H1 (cell line): ENCODE measurements at regions not wholly inside any gene's neighbourhood (a gene's known extent, or its start where the extent isn't known, plus 50 kb on each side); places are given as distances from the start of the nearest gene placed in this dataset.

Source experiments
- CTCF ChIA-PET: fragments of 300-600 bp; sonication (Branson Sonifier 250); formaldehyde crosslinking; loops from one replicate; lab custom pipeline; 2021; ENCODE audit not compliant: partially characterized antibody; lab: Charles Lee
- POLR2A ChIA-PET: fragments of 300-600 bp; sonication (Branson Sonifier 250); formaldehyde crosslinking; loops from one replicate; lab custom pipeline; 2021; ENCODE audit warnings: inconsistent platforms; ENCODE audit not compliant: partially characterized antibody; lab: Charles Lee
- DNase-seq, 2 experiments: peaks; one replicate each; pipeline versions ENCODE4 v3.0.0 to v3.0.0-alpha.2; 2010 to 2022; ENCODE audit warnings: low spot score in 2 of 2, low read depth in 1 of 2, mixed read lengths in 1 of 2
- FAIRE-seq: peaks from 2 replicates; lab custom pipeline; 2011; peaks lifted over from hg19 to GRCh38; lab: Jason Lieb, UNC
- H2AFZ ChIP-seq: 2 replicates; pipeline ENCODE4 v1.8.1; 2012; ENCODE audit warnings: low read length, inconsistent platforms
- H2AK5ac ChIP-seq: 2 replicates; pipeline ENCODE4 v1.6.1; 2013; ENCODE audit warnings: low read depth, low read length
- H2BK120ac ChIP-seq: replicated peaks from 2 replicates; pipeline ENCODE3; 2013; ENCODE audit warnings: low read depth, low read length, inconsistent platforms
- H2BK12ac ChIP-seq: 2 replicates; pipeline ENCODE4 v1.6.1; 2013; ENCODE audit warnings: low read depth, low read length
- H2BK15ac ChIP-seq: 2 replicates; pipeline ENCODE4 v1.6.1; 2013; ENCODE audit warnings: low read length
- H2BK20ac ChIP-seq: 2 replicates; pipeline ENCODE4 v1.6.1; 2013; ENCODE audit warnings: low read length
- H2BK5ac ChIP-seq: 2 replicates; pipeline ENCODE4 v1.6.1; 2013; ENCODE audit warnings: low read depth, low read length
- H3K14ac ChIP-seq: 2 replicates; pipeline ENCODE4 v1.6.1; 2013; ENCODE audit warnings: inconsistent platforms; ENCODE audit not compliant: insufficient read length
- H3K18ac ChIP-seq: 2 replicates; pipeline ENCODE4 v1.6.1; 2013; ENCODE audit warnings: low read length; ENCODE audit errors: extremely low read depth
- H3K23ac ChIP-seq: 2 replicates; pipeline ENCODE4 v1.6.1; 2013; ENCODE audit warnings: inconsistent platforms; ENCODE audit not compliant: insufficient read length
- H3K23me2 ChIP-seq: 2 replicates; pipeline ENCODE4 v1.6.1; 2013; ENCODE audit warnings: low read depth, low read length
- H3K27ac ChIP-seq: 2 replicates; pipeline ENCODE4 v1.6.1; 2011; ENCODE audit warnings: low read depth, low read length, inconsistent platforms
- H3K27me3 ChIP-seq, 4 experiments: replicated peaks in 1 of 4; 1 replicate in 1 of 4; 2 replicates in 3 of 4; pipeline versions ENCODE4 v1.6.1 to v1.8.1; 2011 to 2013; ENCODE audit warnings: low read length in 3 of 4, mild to moderate bottlenecking in 3 of 4, inconsistent platforms in 2 of 4, mixed read lengths in 2 of 4, moderate library complexity in 1 of 4; ENCODE audit not compliant: control insufficient read depth in 3 of 4, insufficient read depth in 3 of 4; ENCODE audit errors: extremely low read depth in 1 of 4
- H3K36me3 ChIP-seq, 4 experiments: 2 replicates each; pipeline versions ENCODE4 v1.6.1 to v1.8.1; 2011 to 2013; ENCODE audit warnings: mild to moderate bottlenecking in 4 of 4, low read length in 3 of 4, moderate library complexity in 2 of 4, control low read depth in 1 of 4, inconsistent platforms in 1 of 4; ENCODE audit not compliant: insufficient read depth in 4 of 4, control insufficient read depth in 2 of 4
- H3K4ac ChIP-seq: replicated peaks from 2 replicates; pipeline ENCODE3; 2013; ENCODE audit warnings: low read length, low read depth, mixed read lengths, inconsistent platforms; ENCODE audit not compliant: insufficient read length
- H3K4me1 ChIP-seq, 4 experiments: replicated peaks in 1 of 4; 1 replicate in 1 of 4; 2 replicates in 3 of 4; pipeline versions ENCODE4 v1.6.1 to v1.8.1; 2011 to 2013; ENCODE audit warnings: low read length in 3 of 4, inconsistent platforms in 2 of 4, mixed read lengths in 1 of 4; ENCODE audit not compliant: insufficient read depth in 4 of 4, control insufficient read depth in 3 of 4
- H3K4me2 ChIP-seq, 2 experiments: 2 replicates each; pipeline versions ENCODE4 v1.6.1 to v1.8.1; 2011 to 2013; ENCODE audit warnings: low read depth in 2 of 2, low read length in 2 of 2, control low read depth in 1 of 2, inconsistent platforms in 1 of 2, mild to moderate bottlenecking in 1 of 2; ENCODE audit not compliant: insufficient read depth in 1 of 2
- H3K4me3 ChIP-seq, 4 experiments: fragments of 200-600, 300-600 bp in 1 of 4; sonication (generic), shearing (Covaris generic), sonication (Bioruptor Twin) in 1 of 4; 2 replicates each; pipeline versions ENCODE4 v1.5.1 to v1.8.1; 2011 to 2016; ENCODE audit warnings: low read length in 4 of 4, low read depth in 3 of 4, control low read depth in 2 of 4, inconsistent platforms in 2 of 4, mild to moderate bottlenecking in 2 of 4, mixed read lengths in 1 of 4, moderate library complexity in 1 of 4; ENCODE audit not compliant: insufficient read depth in 2 of 4; ENCODE audit errors: extremely low read depth in 1 of 4
- H3K56ac ChIP-seq: replicated peaks from 2 replicates; pipeline ENCODE3; 2013; ENCODE audit warnings: low read depth, mild to moderate bottlenecking, mixed read lengths, low read length, inconsistent platforms; ENCODE audit not compliant: insufficient read length
- H3K79me1 ChIP-seq: 2 replicates; pipeline ENCODE4 v1.6.1; 2013; ENCODE audit warnings: low read depth, low read length, control low read depth
- H3K79me2 ChIP-seq, 2 experiments: 2 replicates each; pipeline versions ENCODE4 v1.6.1 to v1.8.1; 2012 to 2013; ENCODE audit warnings: low read length in 2 of 2, mild to moderate bottlenecking in 2 of 2, inconsistent platforms in 1 of 2; ENCODE audit not compliant: insufficient read depth in 2 of 2, control insufficient read depth in 1 of 2
- H3K9ac ChIP-seq, 4 experiments: replicated peaks in 1 of 4; 1 replicate in 1 of 4; 2 replicates in 3 of 4; pipeline versions ENCODE4 v1.6.1 to v1.8.1; 2011 to 2013; ENCODE audit warnings: low read depth in 3 of 4, low read length in 3 of 4, control low read depth in 2 of 4, mild to moderate bottlenecking in 2 of 4, moderate library complexity in 2 of 4, inconsistent platforms in 1 of 4; ENCODE audit errors: extremely low read depth in 1 of 4
- H3K9me3 ChIP-seq, 2 experiments: 2 replicates each; pipeline versions ENCODE4 v1.6.1 to v1.8.1; 2012 to 2013; ENCODE audit warnings: mild to moderate bottlenecking in 2 of 2, moderate library complexity in 2 of 2, control low read depth in 1 of 2, inconsistent platforms in 1 of 2, low read depth in 1 of 2, low read length in 1 of 2, mixed read lengths in 1 of 2; ENCODE audit not compliant: insufficient read depth in 2 of 2
- H4K20me1 ChIP-seq, 2 experiments: replicated peaks in 1 of 2; 2 replicates each; pipeline versions ENCODE3 to v1.8.1; 2011 to 2013; ENCODE audit warnings: inconsistent platforms in 2 of 2, low read length in 2 of 2, mild to moderate bottlenecking in 1 of 2; ENCODE audit not compliant: insufficient read depth in 2 of 2, control insufficient read depth in 1 of 2
- H4K5ac ChIP-seq: 2 replicates; pipeline ENCODE4 v1.6.1; 2013; ENCODE audit warnings: low read length, low read depth, mixed read lengths, inconsistent platforms; ENCODE audit not compliant: insufficient read length
- H4K8ac ChIP-seq: 2 replicates; pipeline ENCODE4 v1.8.0; 2013; ENCODE audit warnings: mild to moderate bottlenecking, moderate library complexity, low read length, inconsistent platforms; ENCODE audit not compliant: insufficient read depth; ENCODE audit errors: extremely low read depth
- H4K91ac ChIP-seq: replicated peaks from 2 replicates; pipeline ENCODE3; 2013; ENCODE audit warnings: low read length, mixed read lengths, inconsistent platforms; ENCODE audit not compliant: insufficient read length
- ASH2L ChIP-seq: fragments of 200-600, 300-600 bp; sonication (generic); IDR thresholded peaks from one replicate; pipeline ENCODE4 v1.7.1; 2017; ENCODE audit warnings: low read length
- EGR1 ChIP-seq: IDR thresholded peaks from 2 replicates; pipeline ENCODE4 v1.6.1; 2011; ENCODE audit warnings: low read depth, low read length, borderline replicate concordance
- EZH2 ChIP-seq: fragments of 200-600 bp; sonication (generic); IDR thresholded peaks from 2 replicates; pipeline ENCODE4 v1.7.1; 2012; ENCODE audit warnings: low read depth, mild to moderate bottlenecking, moderate library complexity, low read length, inconsistent platforms; ENCODE audit not compliant: severe bottlenecking
- FOSL1 ChIP-seq: IDR thresholded peaks from 2 replicates; pipeline ENCODE4 v1.6.1; 2011; ENCODE audit warnings: mild to moderate bottlenecking, low read depth, low read length, moderate library complexity; ENCODE audit not compliant: insufficient read depth
- GTF2F1 ChIP-seq: IDR thresholded peaks from 2 replicates; pipeline ENCODE4 v1.6.1; 2012; ENCODE audit warnings: low read depth, low read length, improper control_type of control experiment, borderline replicate concordance
- HDAC2 ChIP-seq, 2 experiments: fragments of 300-600 bp in 1 of 2; sonication (generic) in 1 of 2; IDR thresholded peaks; 2 replicates each; pipeline ENCODE4 v1.6.1; 2011 to 2012; ENCODE audit warnings: low read depth in 2 of 2, low read length in 2 of 2, mild to moderate bottlenecking in 2 of 2, moderate library complexity in 2 of 2, borderline replicate concordance in 1 of 2, inconsistent platforms in 1 of 2
- HDAC6 ChIP-seq: IDR thresholded peaks from one replicate; pipeline ENCODE4 v1.7.1; 2012; ENCODE audit warnings: low read depth, mild to moderate bottlenecking, inconsistent platforms, low read length, moderate library complexity
- KDM4A ChIP-seq: IDR thresholded peaks from one replicate; pipeline ENCODE4 v1.7.1; 2012; ENCODE audit warnings: low read depth, mild to moderate bottlenecking, moderate library complexity, low read length, inconsistent platforms; ENCODE audit not compliant: severe bottlenecking
- PHF8 ChIP-seq: fragments of 200-600 bp; sonication (generic); conservative IDR thresholded peaks from 2 replicates; pipeline ENCODE4 v1.7.1; 2012; ENCODE audit warnings: low read depth, mild to moderate bottlenecking, inconsistent platforms, low read length, moderate library complexity
- SRF ChIP-seq: IDR thresholded peaks from 2 replicates; pipeline ENCODE4 v1.6.1; 2011; ENCODE audit warnings: mild to moderate bottlenecking, low read depth, low read length, moderate library complexity
- SUZ12 ChIP-seq: fragments of 200-600 bp; sonication (generic); IDR thresholded peaks from 2 replicates; pipeline ENCODE4 v1.6.1; 2012; ENCODE audit warnings: mild to moderate bottlenecking, inconsistent platforms, low read length, moderate library complexity, mixed read lengths
- YY1 ChIP-seq: IDR thresholded peaks from 2 replicates; pipeline ENCODE4 v1.6.1; 2011; ENCODE audit warnings: low read depth, mild to moderate bottlenecking, low read length
- WGBS, 2 experiments: shearing (Covaris generic) in 1 of 2; methylation state at CpG; one replicate each; pipeline versions ENCODE4 v1.1.6 to v1.1.7; 2013 to 2015; ENCODE audit warnings: low lambda C conversion rate in 2 of 2, mixed read lengths in 2 of 2, inconsistent platforms in 1 of 2, low coverage in 1 of 2, missing lambda C conversion rate in 1 of 2; ENCODE audit not compliant: insufficient replicate concordance in 2 of 2, insufficient coverage in 1 of 2, insufficient read length in 1 of 2; ENCODE audit errors: extremely low coverage in 1 of 2, missing lambda C conversion rate in 1 of 2; 5-methylcytosine and 5-hydroxymethylcytosine counted together
- TF ChIP-seq, protein P1 (sequence below): IDR thresholded peaks from 2 replicates; pipeline ENCODE4 v1.6.1; 2012; ENCODE audit warnings: inconsistent platforms

DNA sequence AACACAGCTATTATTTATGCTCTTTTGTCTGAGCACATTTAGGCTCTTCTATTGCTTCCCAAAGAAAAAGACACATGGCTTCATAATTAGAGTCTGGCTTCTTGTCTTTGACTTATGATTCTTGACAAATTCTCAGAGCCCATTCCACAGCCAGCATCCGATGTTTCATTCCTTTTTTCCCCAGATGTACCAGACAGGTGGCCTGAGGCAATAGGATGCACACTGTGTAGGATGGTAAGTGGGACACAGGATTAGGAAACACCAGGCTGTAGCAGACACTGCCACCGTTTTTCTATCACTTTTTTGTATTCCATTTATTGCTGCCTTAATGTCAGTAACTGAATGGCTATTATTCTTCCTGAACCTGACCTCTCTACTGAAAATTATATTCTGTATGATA, 188.9 kb upstream of the CDIN1 start:
- no peaks in the 10 kb centered on the region for H3K79me1 ChIP-seq
- no peak overlapping the region for H2BK15ac ChIP-seq
- CTCF ChIA-PET = no interaction called here
- H3K23me2 ChIP-seq = no peaks in the 10 kb centered on the region
- DNase-seq = no peak
- no peak overlapping the region for H3K4me3 ChIP-seq
- H3K56ac ChIP-seq = no peak overlapping the region
- H2BK20ac ChIP-seq = no peak overlapping the region
- no peaks in the 10 kb centered on the region for H3K79me2 ChIP-seq
- no peak overlapping the region for H4K8ac ChIP-seq
- no peak overlapping the region for H3K4me2 ChIP-seq
- H4K5ac ChIP-seq = no peak overlapping the region
- H3K14ac ChIP-seq = no peak overlapping the region
- no peak overlapping the region for H2BK120ac ChIP-seq
- H2AK5ac ChIP-seq = no peak overlapping the region
- no peaks in the 10 kb centered on the region for H3K36me3 ChIP-seq
- H3K4me1 ChIP-seq = no peaks in the 10 kb centered on the region
- peaks cover 0 to 1% (median 0%) of the 10 kb centered on the region in 4 experiments; a peak in 1 of 7 replicates for H3K27me3 ChIP-seq
- no peak for FAIRE-seq
- TF ChIP-seq GTF2F1 (no peak), PHF8 (no peak), EZH2 (no peak), SRF (no peak), KDM4A (no peak), ASH2L (no peak), SUZ12 (no peak), FOSL1 (no peak), YY1 (no peak), HDAC2 (IDR thresholded peaks at IDR 0.05; ENCODE audit: borderline replicate concordance in 1 of 2, low read depth in 2 of 2, low read length in 2 of 2) (no peak), HDAC6 (no peak), EGR1 (no peak)
- TF ChIP-seq, protein P1, sequence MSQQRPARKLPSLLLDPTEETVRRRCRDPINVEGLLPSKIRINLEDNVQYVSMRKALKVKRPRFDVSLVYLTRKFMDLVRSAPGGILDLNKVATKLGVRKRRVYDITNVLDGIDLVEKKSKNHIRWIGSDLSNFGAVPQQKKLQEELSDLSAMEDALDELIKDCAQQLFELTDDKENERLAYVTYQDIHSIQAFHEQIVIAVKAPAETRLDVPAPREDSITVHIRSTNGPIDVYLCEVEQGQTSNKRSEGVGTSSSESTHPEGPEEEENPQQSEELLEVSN = no peak
- H2BK12ac ChIP-seq = no peak overlapping the region
- H2AFZ ChIP-seq = no peak overlapping the region
- H3K27ac ChIP-seq = no peak overlapping the region
- WGBS, 2 experiments = 79% methylated on average over 2 of the region's 2 CpGs; no CpG with 5 or more reads in 1 of the 2 experiments
- no peak overlapping the region for H3K23ac ChIP-seq
- H2BK5ac ChIP-seq = no peak overlapping the region
- H4K20me1 ChIP-seq = no peaks in the 10 kb centered on the region
- H3K18ac ChIP-seq = no peak overlapping the region
- H3K4ac ChIP-seq = no peak overlapping the region
- H4K91ac ChIP-seq = no peak overlapping the region
- H3K9ac ChIP-seq = no peak overlapping the region
- no peaks in the 10 kb centered on the region for H3K9me3 ChIP-seq
- POLR2A ChIA-PET = no interaction called here
